Naive B cell (primary cell): ENCODE measurements at regions not wholly inside any gene's neighbourhood (a gene's known extent, or its start where the extent isn't known, plus 50 kb on each side); places are given as distances from the start of the nearest gene placed in this dataset.

ENCODE experiments used
- ATAC-seq, 2 donors: fragments of 150-1000 bp; cut with Tn5 transposase; 2 replicates each; pipeline ENCODE4 v1.10.0; 2021; ENCODE audit warnings: low read depth in 2 of 2, mild to moderate bottlenecking in 2 of 2, moderate library complexity in 2 of 2
- DNase-seq: peaks from one replicate; pipeline ENCODE4 v3.0.0; 2022
- H3K27ac Mint-ChIP-seq, 6 donors: one replicate each; pipeline ENCODE4 v1.8.0; 2020 to 2022; ENCODE audit warnings: mild to moderate bottlenecking in 6 of 6, mixed read lengths in 6 of 6, moderate library complexity in 5 of 6, inconsistent platforms in 2 of 6
- H3K27me3 Mint-ChIP-seq, 3 donors: one replicate each; pipeline ENCODE4 v1.8.0; 2021 to 2022; ENCODE audit warnings: mixed read lengths in 3 of 3, mild to moderate bottlenecking in 1 of 3
- H3K36me3 Mint-ChIP-seq, 2 donors: one replicate each; pipeline ENCODE4 v1.8.0; 2020 to 2022; ENCODE audit warnings: mixed read lengths in 2 of 2, inconsistent platforms in 1 of 2, mild to moderate bottlenecking in 1 of 2
- H3K4me1 Mint-ChIP-seq, 3 donors: one replicate each; pipeline ENCODE4 v1.8.0; 2020 to 2022; ENCODE audit warnings: mixed read lengths in 3 of 3, inconsistent platforms in 1 of 3, mild to moderate bottlenecking in 1 of 3, moderate library complexity in 1 of 3
- H3K4me3 Mint-ChIP-seq, 8 donors: one replicate each; pipeline ENCODE4 v1.8.0; 2020 to 2022; ENCODE audit warnings: mild to moderate bottlenecking in 8 of 8, mixed read lengths in 8 of 8, moderate library complexity in 8 of 8, inconsistent platforms in 2 of 8
- H3K9me3 Mint-ChIP-seq, 7 donors: one replicate each; pipeline ENCODE4 v1.8.0; 2020 to 2022; ENCODE audit warnings: mixed read lengths in 7 of 7, mild to moderate bottlenecking in 5 of 7, inconsistent platforms in 2 of 7, moderate library complexity in 1 of 7

- Mint-ChIP-seq H3K27me3 (no peaks in the 10 kb centered on the region), H3K36me3 (no peaks in the 10 kb centered on the region), H3K4me1 (no peaks in the 10 kb centered on the region), H3K27ac (no peak overlapping the region), H3K9me3 (peaks cover 0 to 20% (median 7%) of the 10 kb centered on the region in 7 donors), H3K4me3 (no peak overlapping the region)
- DNase-seq = no peak
- no peak for ATAC-seq
These were observed 480.2 kb upstream of the PRKX start for GRCh38 chrX:4193500-4194155.

- H3K27ac Mint-ChIP-seq = no peak overlapping the region
These were observed 472.9 kb upstream of the PRKX start for GRCh38 chrX:4186331-4186730.

GRCh38 chrX:4185086-4185485 is 471.6 kb upstream of the PRKX start:
- ATAC-seq (no peak), DNase-seq (no peak)
- no peaks in the 10 kb centered on the region for H3K4me1 Mint-ChIP-seq
- H3K36me3 Mint-ChIP-seq = no peaks in the 10 kb centered on the region
- H3K9me3 Mint-ChIP-seq = peaks cover 0 to 19% (median 9%) of the 10 kb centered on the region in 7 donors
- no peak overlapping the region for H3K27ac Mint-ChIP-seq
- H3K27me3 Mint-ChIP-seq = no peaks in the 10 kb centered on the region
- H3K4me3 Mint-ChIP-seq = no peak overlapping the region

More at GRCh38 chrX:4186331-4186730, 472.9 kb upstream of the PRKX start:
- Mint-ChIP-seq H3K27me3 (no peaks in the 10 kb centered on the region), H3K4me3 (no peak overlapping the region), H3K4me1 (no peaks in the 10 kb centered on the region), H3K36me3 (no peaks in the 10 kb centered on the region), H3K9me3 (peaks cover 0 to 19% (median 11%) of the 10 kb centered on the region in 7 donors)
- no peak for ATAC-seq
- no peak for DNase-seq

- ATAC-seq (no peak), DNase-seq (no peak)
- no peak overlapping the region for H3K4me3 Mint-ChIP-seq
These were observed 469.0 kb upstream of the PRKX start for GRCh38 chrX:4182408-4182806.

GRCh38 chrX:4181782-4182407 is 468.4 kb upstream of the PRKX start:
- H3K27ac Mint-ChIP-seq = no peak overlapping the region
- no peak for ATAC-seq

More at GRCh38 chrX:4182408-4182806, 469.0 kb upstream of the PRKX start:
- H3K9me3 Mint-ChIP-seq = peaks cover 0 to 17% (median 2%) of the 10 kb centered on the region in 7 donors
- no peaks in the 10 kb centered on the region for H3K27me3 Mint-ChIP-seq
- no peak overlapping the region for H3K27ac Mint-ChIP-seq
- H3K4me1 Mint-ChIP-seq = no peaks in the 10 kb centered on the region
- H3K36me3 Mint-ChIP-seq = no peaks in the 10 kb centered on the region

GRCh38 chrX:4179031-4179430 is 465.6 kb upstream of the PRKX start:
- Mint-ChIP-seq H3K36me3 (no peaks in the 10 kb centered on the region), H3K9me3 (peaks cover 0 to 17% (median 3%) of the 10 kb centered on the region in 7 donors), H3K4me1 (no peaks in the 10 kb centered on the region), H3K4me3 (no peak overlapping the region), H3K27ac (no peak overlapping the region), H3K27me3 (no peaks in the 10 kb centered on the region)
- no peak for ATAC-seq
- DNase-seq = no peak

More at GRCh38 chrX:4181782-4182407, 468.4 kb upstream of the PRKX start:
- Mint-ChIP-seq H3K4me1 (no peaks in the 10 kb centered on the region), H3K4me3 (no peak overlapping the region), H3K36me3 (no peaks in the 10 kb centered on the region), H3K9me3 (peaks cover 0 to 14% (median 0%) of the 10 kb centered on the region in 7 donors), H3K27me3 (no peaks in the 10 kb centered on the region)
- DNase-seq = no peak

GRCh38 chrX:4175221-4175620 is 461.8 kb upstream of the PRKX start:
- no peak overlapping the region for H3K4me3 Mint-ChIP-seq
- no peaks in the 10 kb centered on the region for H3K27me3 Mint-ChIP-seq
- H3K36me3 Mint-ChIP-seq = no peaks in the 10 kb centered on the region
- ATAC-seq (no peak), DNase-seq (no peak)
- no peaks in the 10 kb centered on the region for H3K4me1 Mint-ChIP-seq
- H3K9me3 Mint-ChIP-seq = peaks cover 0 to 28% (median 9%) of the 10 kb centered on the region in 7 donors
- no peak overlapping the region for H3K27ac Mint-ChIP-seq

GRCh38 chrX:4173743-4174142 is 460.3 kb upstream of the PRKX start:
- Mint-ChIP-seq H3K9me3 (peaks cover 0 to 30% (median 9%) of the 10 kb centered on the region in 7 donors), H3K27ac (no peak overlapping the region), H3K4me3 (no peak overlapping the region), H3K27me3 (no peaks in the 10 kb centered on the region), H3K4me1 (no peaks in the 10 kb centered on the region), H3K36me3 (no peaks in the 10 kb centered on the region)
- ATAC-seq (no peak), DNase-seq (no peak)

GRCh38 chrX:4151798-4152197 is 438.3 kb upstream of the PRKX start:
- no peak overlapping the region for H3K4me3 Mint-ChIP-seq
- H3K36me3 Mint-ChIP-seq = no peaks in the 10 kb centered on the region

GRCh38 chrX:4150259-4150658 is 436.8 kb upstream of the PRKX start:
- Mint-ChIP-seq H3K4me1 (no peaks in the 10 kb centered on the region), H3K36me3 (no peaks in the 10 kb centered on the region), H3K4me3 (peak overlapping the region in 1 of 8 donors; percentile 5), H3K27ac (no peak overlapping the region), H3K9me3 (peaks cover 3 to 9% (median 6%) of the 10 kb centered on the region in 7 donors), H3K27me3 (no peaks in the 10 kb centered on the region)
- ATAC-seq (no peak), DNase-seq (no peak)

More at GRCh38 chrX:4151798-4152197, 438.3 kb upstream of the PRKX start:
- Mint-ChIP-seq H3K4me1 (no peaks in the 10 kb centered on the region), H3K27ac (no peak overlapping the region), H3K27me3 (no peaks in the 10 kb centered on the region), H3K9me3 (peaks cover 4 to 11% (median 6%) of the 10 kb centered on the region in 7 donors)
- DNase-seq (no peak), ATAC-seq (no peak)

GRCh38 chrX:4129626-4130025 is 416.2 kb upstream of the PRKX start:
- ATAC-seq = no peak
- no peaks in the 10 kb centered on the region for H3K36me3 Mint-ChIP-seq
- DNase-seq = no peak
- no peak overlapping the region for H3K27ac Mint-ChIP-seq
- H3K4me3 Mint-ChIP-seq = no peak overlapping the region
- H3K9me3 Mint-ChIP-seq = peaks cover 4 to 9% (median 8%) of the 10 kb centered on the region in 7 donors
- no peaks in the 10 kb centered on the region for H3K27me3 Mint-ChIP-seq
- no peaks in the 10 kb centered on the region for H3K4me1 Mint-ChIP-seq

GRCh38 chrX:4118666-4119530 is 405.4 kb upstream of the PRKX start:
- H3K36me3 Mint-ChIP-seq = no peaks in the 10 kb centered on the region
- H3K4me3 Mint-ChIP-seq = no peak overlapping the region
- H3K27ac Mint-ChIP-seq = no peak overlapping the region
- H3K4me1 Mint-ChIP-seq = no peaks in the 10 kb centered on the region
- H3K9me3 Mint-ChIP-seq = peaks cover 0 to 7% (median 4%) of the 10 kb centered on the region in 7 donors
- no peak for ATAC-seq
- no peaks in the 10 kb centered on the region for H3K27me3 Mint-ChIP-seq
- DNase-seq = no peak

GRCh38 chrX:4110964-4111363 is 397.5 kb upstream of the PRKX start:
- H3K4me3 Mint-ChIP-seq = no peak overlapping the region
- no peak for DNase-seq
- H3K9me3 Mint-ChIP-seq = peaks cover 0 to 19% (median 7%) of the 10 kb centered on the region in 7 donors
- ATAC-seq = no peak
- no peaks in the 10 kb centered on the region for H3K4me1 Mint-ChIP-seq
- no peaks in the 10 kb centered on the region for H3K36me3 Mint-ChIP-seq
- no peaks in the 10 kb centered on the region for H3K27me3 Mint-ChIP-seq
- no peak overlapping the region for H3K27ac Mint-ChIP-seq
